ENCODE measurements at regions not wholly inside any gene's neighbourhood (a gene's known extent, or its start where the extent isn't known, plus 50 kb on each side); places are given as distances from the start of the nearest gene placed in this dataset.
"Not testable (repeated sequence)": the region's sequence is repeated elsewhere in the genome, so short reads cannot be mapped to it uniquely, and the experiment has no call there.

- TF ChIP-seq CTCF (IDR thresholded peaks at IDR 0.05; ENCODE audit: borderline replicate concordance, extremely low read depth, low read length, poor library complexity, severe bottlenecking) (no peak), EZH2 (IDR thresholded peaks at IDR 0.05; ENCODE audit: borderline replicate concordance, low read depth, low read length, severe bottlenecking) (no peak)
- Histone ChIP-seq H3K27ac (ENCODE audit: low read length) (no peak overlapping the region), H3K79me2 (ENCODE audit: insufficient read depth, low read length) (no peaks in the 10 kb centered on the region), H4K20me1 (ENCODE audit: insufficient read depth, low read length) (no peaks in the 10 kb centered on the region), H3K9ac (ENCODE audit: low read depth, low read length) (no peak overlapping the region), H3K4me3 (ENCODE audit: low read depth in 1 of 2, low read length in 2 of 2) (no peak overlapping the region), H3K4me1 (ENCODE audit: insufficient read depth, low read length) (no peaks in the 10 kb centered on the region), H3K36me3 (ENCODE audit: insufficient read depth, low read length) (no peaks in the 10 kb centered on the region), H2AFZ (ENCODE audit: low read depth, low read length) (no peak overlapping the region), H3K27me3 (ENCODE audit: insufficient read depth, low read length, poor library complexity) (no peaks in the 10 kb centered on the region), H3K9me3 (ENCODE audit: insufficient read depth, low read length, severe bottlenecking) (no peaks in the 10 kb centered on the region), H3K4me2 (ENCODE audit: insufficient read depth, low read length) (no peak overlapping the region)
- ATAC-seq (ENCODE audit: insufficient read depth, low read depth), result no peak
- no peak for DNase-seq
These were observed 686.1 kb downstream of the GLUD2 start for GRCh38 chrX:121733514-121733913.

- Histone ChIP-seq H3K4me1 (ENCODE audit: insufficient read depth, low read length) (no peaks in the 10 kb centered on the region), H3K9ac (ENCODE audit: low read depth, low read length) (no peak overlapping the region), H3K27me3 (ENCODE audit: insufficient read depth, low read length, poor library complexity) (no peaks in the 10 kb centered on the region), H3K9me3 (ENCODE audit: insufficient read depth, low read length, severe bottlenecking) (no peaks in the 10 kb centered on the region), H3K4me2 (ENCODE audit: insufficient read depth, low read length) (no peak overlapping the region), H3K36me3 (ENCODE audit: insufficient read depth, low read length) (no peaks in the 10 kb centered on the region), H3K4me3 (ENCODE audit: low read depth in 1 of 2, low read length in 2 of 2) (no peak overlapping the region), H3K27ac (ENCODE audit: low read length) (no peak overlapping the region), H2AFZ (ENCODE audit: low read depth, low read length) (no peak overlapping the region), H4K20me1 (ENCODE audit: insufficient read depth, low read length) (no peaks in the 10 kb centered on the region), H3K79me2 (ENCODE audit: insufficient read depth, low read length) (no peaks in the 10 kb centered on the region)
- DNase-seq (no peak), ATAC-seq (ENCODE audit: insufficient read depth, low read depth) (no peak)
- TF ChIP-seq CTCF (IDR thresholded peaks at IDR 0.05; ENCODE audit: borderline replicate concordance, extremely low read depth, low read length, poor library complexity, severe bottlenecking) (no peak), EZH2 (IDR thresholded peaks at IDR 0.05; ENCODE audit: borderline replicate concordance, low read depth, low read length, severe bottlenecking) (no peak)
These were observed 698.7 kb downstream of the GLUD2 start for GRCh38 chrX:121746105-121746504.

- not testable (repeated sequence) for ATAC-seq (ENCODE audit: insufficient read depth, low read depth)
These were observed 706.2 kb downstream of the GLUD2 start for GRCh38 chrX:121753602-121754001.

GRCh38 chrX:121754301-121754700, 706.9 kb downstream of the GLUD2 start:
- H3K27me3 ChIP-seq (ENCODE audit: insufficient read depth, low read length, poor library complexity), result no peaks in the 10 kb centered on the region
- no peaks in the 10 kb centered on the region for H4K20me1 ChIP-seq (ENCODE audit: insufficient read depth, low read length)
- ATAC-seq (ENCODE audit: insufficient read depth, low read depth), result no peak
- H3K4me2 ChIP-seq (ENCODE audit: insufficient read depth, low read length), result no peak overlapping the region
- no peak overlapping the region for H3K4me3 ChIP-seq (ENCODE audit: low read depth in 1 of 2, low read length in 2 of 2)
- no peak for DNase-seq
- no peaks in the 10 kb centered on the region for H3K79me2 ChIP-seq (ENCODE audit: insufficient read depth, low read length)
- no peak for TF ChIP-seq EZH2 (IDR thresholded peaks at IDR 0.05; ENCODE audit: borderline replicate concordance, low read depth, low read length, severe bottlenecking)
- TF ChIP-seq CTCF (IDR thresholded peaks at IDR 0.05; ENCODE audit: borderline replicate concordance, extremely low read depth, low read length, poor library complexity, severe bottlenecking), result no peak
- no peaks in the 10 kb centered on the region for H3K36me3 ChIP-seq (ENCODE audit: insufficient read depth, low read length)
- no peak overlapping the region for H3K27ac ChIP-seq (ENCODE audit: low read length)
- H3K4me1 ChIP-seq (ENCODE audit: insufficient read depth, low read length), result no peaks in the 10 kb centered on the region
- no peak overlapping the region for H2AFZ ChIP-seq (ENCODE audit: low read depth, low read length)
- no peak overlapping the region for H3K9ac ChIP-seq (ENCODE audit: low read depth, low read length)
- no peaks in the 10 kb centered on the region for H3K9me3 ChIP-seq (ENCODE audit: insufficient read depth, low read length, severe bottlenecking)

More at GRCh38 chrX:121753602-121754001, 706.2 kb downstream of the GLUD2 start:
- not testable (repeated sequence) for H3K9me3 ChIP-seq (ENCODE audit: insufficient read depth, low read length, severe bottlenecking); H3K4me2 ChIP-seq (ENCODE audit: insufficient read depth, low read length); H2AFZ ChIP-seq (ENCODE audit: low read depth, low read length); DNase-seq; H3K27ac ChIP-seq (ENCODE audit: low read length); H3K4me1 ChIP-seq (ENCODE audit: insufficient read depth, low read length); H3K9ac ChIP-seq (ENCODE audit: low read depth, low read length); H3K79me2 ChIP-seq (ENCODE audit: insufficient read depth, low read length); H4K20me1 ChIP-seq (ENCODE audit: insufficient read depth, low read length); H3K27me3 ChIP-seq (ENCODE audit: insufficient read depth, low read length, poor library complexity); H3K4me3 ChIP-seq (ENCODE audit: low read depth in 1 of 2, low read length in 2 of 2); H3K36me3 ChIP-seq (ENCODE audit: insufficient read depth, low read length)

All from DND-41 (cell line).